Panc1 (cell line): ENCODE measurements at regions not wholly inside any gene's neighbourhood (a gene's known extent, or its start where the extent isn't known, plus 50 kb on each side); places are given as distances from the start of the nearest gene placed in this dataset.

Source experiments
- ATAC-seq: fragments of 200-7000 bp; cut with Tn5 transposase; 2 replicates; pipeline ENCODE4 v1.9.1; 2020; ENCODE audit warnings: mild to moderate bottlenecking, moderate library complexity
- BruUV-seq: library from RNA; stranded (reverse); fragments of 400-500 nt; replicated peaks from 2 replicates; lab custom pipeline; 2021; lab: Mats Ljungman, UMichigan
- CTCF ChIA-PET: fragments of 300-600 bp; sonication (Branson Sonifier 250); formaldehyde crosslinking; loops from one replicate; lab custom pipeline; 2022; ENCODE audit warnings: antibody characterized with exemption; lab: Charles Lee
- POLR2A ChIA-PET: fragments of 300-600 bp; sonication (Branson Sonifier 250); formaldehyde crosslinking; loops from one replicate; lab custom pipeline; 2022; ENCODE audit warnings: antibody characterized with exemption; lab: Charles Lee
- DNase-seq: peaks from one replicate; pipeline ENCODE4 v3.0.0-alpha.2; 2010; ENCODE audit warnings: low read depth, low spot score
- H3K27ac ChIP-seq: 2 replicates; pipeline ENCODE4 v1.5.1; 2011; ENCODE audit warnings: mild to moderate bottlenecking, low read length, inconsistent platforms
- H3K27me3 ChIP-seq: fragments of 200-500 bp; sonication (Bioruptor generic); 2 replicates; pipeline ENCODE4 v1.6.0; 2014; ENCODE audit warnings: low read length, inconsistent platforms; ENCODE audit not compliant: control insufficient read depth, insufficient read depth
- H3K36me3 ChIP-seq: fragments of 200-500 bp; sonication (Bioruptor generic); 2 replicates; pipeline ENCODE4 v1.5.1; 2014; ENCODE audit warnings: inconsistent platforms, mild to moderate bottlenecking, low read length, moderate library complexity; ENCODE audit not compliant: control insufficient read depth, insufficient read depth
- H3K4me1 ChIP-seq: 2 replicates; pipeline ENCODE4 v1.5.1; 2011; ENCODE audit warnings: inconsistent platforms, mild to moderate bottlenecking, low read length, moderate library complexity; ENCODE audit not compliant: control insufficient read depth, insufficient read depth
- H3K4me3 ChIP-seq, 2 experiments: 2 replicates each; pipeline ENCODE4 v1.5.1; 2011 to 2012; ENCODE audit warnings: low read depth in 2 of 2, low read length in 2 of 2, mild to moderate bottlenecking in 2 of 2, inconsistent platforms in 1 of 2, moderate library complexity in 1 of 2
- H3K9me3 ChIP-seq: fragments of 200-500 bp; sonication (Bioruptor generic); 2 replicates; pipeline ENCODE4 v1.5.1; 2014; ENCODE audit warnings: low read depth, mild to moderate bottlenecking, inconsistent platforms, low read length, moderate library complexity; ENCODE audit not compliant: control insufficient read depth, insufficient read depth
- POLR2AphosphoS5 ChIP-seq: IDR thresholded peaks from 2 replicates; pipeline ENCODE4 v1.6.1; 2012; ENCODE audit warnings: mild to moderate bottlenecking, low read depth, low read length, moderate library complexity
- REST ChIP-seq, 2 experiments: IDR thresholded peaks; 2 replicates each; pipeline ENCODE4 v1.6.1; 2011 to 2012; ENCODE audit warnings: low read depth in 2 of 2, control low read depth in 1 of 2, low read length in 1 of 2, mild to moderate bottlenecking in 1 of 2, moderate library complexity in 1 of 2; ENCODE audit not compliant: insufficient read depth in 1 of 2
- SIN3A ChIP-seq: IDR thresholded peaks from 2 replicates; pipeline ENCODE4 v1.6.1; 2012; ENCODE audit warnings: low read depth, mild to moderate bottlenecking, low read length, moderate library complexity, borderline replicate concordance; ENCODE audit not compliant: insufficient read depth
- TCF7L2 ChIP-seq: IDR thresholded peaks from 2 replicates; pipeline ENCODE4 v1.6.1; 2011; ENCODE audit warnings: mild to moderate bottlenecking, low read depth, low read length, inconsistent platforms
- in situ Hi-C: cut with HindIII; loops from 2 replicates; pipeline ENCODE4 v1.10.0; 2016; ENCODE audit warnings: low sequenced_read_pairs, low pct_unique_long_range_greater_than_20kb
- intact Hi-C: fragments of 100-400 bp; cut with micrococcal nuclease; formaldehyde crosslinking; loops from one replicate; pipeline ENCODE4 v1.10.0; 2022; ENCODE audit not compliant: unreplicated experiment
- TF ChIP-seq, protein P1 (sequence below): fragments of 450-650 bp; IDR thresholded peaks from 2 replicates; pipeline ENCODE4 v1.5.1; 2017; ENCODE audit warnings: mild to moderate bottlenecking

GRCh38 chr15:93415576-93415975, 326.6 kb upstream of the RGMA start:
- no TSS peak for BruUV-seq
- POLR2A ChIA-PET, result no interaction called here

GRCh38 chr15:93414576-93415231, 325.7 kb upstream of the RGMA start:
- no peak overlapping the region for H3K27ac ChIP-seq
- no peaks in the 10 kb centered on the region for H3K36me3 ChIP-seq
- no peaks in the 10 kb centered on the region for H3K4me1 ChIP-seq
- in situ Hi-C loops, result no loop called here
- no peak overlapping the region for H3K4me3 ChIP-seq
- no peaks in the 10 kb centered on the region; the same call in 1 of the 2 replicates for H3K27me3 ChIP-seq
- no TSS peak for BruUV-seq
- no peaks in the 10 kb centered on the region for H3K9me3 ChIP-seq
- intact Hi-C loops, result no loop called here
- TF ChIP-seq TCF7L2 (no peak), REST (IDR thresholded peaks at IDR 0.05; ENCODE audit: insufficient read depth in 1 of 2, low read depth in 2 of 2, low read length in 1 of 2) (no peak), SIN3A (no peak), POLR2AphosphoS5 (no peak)
- TF ChIP-seq, protein P1, sequence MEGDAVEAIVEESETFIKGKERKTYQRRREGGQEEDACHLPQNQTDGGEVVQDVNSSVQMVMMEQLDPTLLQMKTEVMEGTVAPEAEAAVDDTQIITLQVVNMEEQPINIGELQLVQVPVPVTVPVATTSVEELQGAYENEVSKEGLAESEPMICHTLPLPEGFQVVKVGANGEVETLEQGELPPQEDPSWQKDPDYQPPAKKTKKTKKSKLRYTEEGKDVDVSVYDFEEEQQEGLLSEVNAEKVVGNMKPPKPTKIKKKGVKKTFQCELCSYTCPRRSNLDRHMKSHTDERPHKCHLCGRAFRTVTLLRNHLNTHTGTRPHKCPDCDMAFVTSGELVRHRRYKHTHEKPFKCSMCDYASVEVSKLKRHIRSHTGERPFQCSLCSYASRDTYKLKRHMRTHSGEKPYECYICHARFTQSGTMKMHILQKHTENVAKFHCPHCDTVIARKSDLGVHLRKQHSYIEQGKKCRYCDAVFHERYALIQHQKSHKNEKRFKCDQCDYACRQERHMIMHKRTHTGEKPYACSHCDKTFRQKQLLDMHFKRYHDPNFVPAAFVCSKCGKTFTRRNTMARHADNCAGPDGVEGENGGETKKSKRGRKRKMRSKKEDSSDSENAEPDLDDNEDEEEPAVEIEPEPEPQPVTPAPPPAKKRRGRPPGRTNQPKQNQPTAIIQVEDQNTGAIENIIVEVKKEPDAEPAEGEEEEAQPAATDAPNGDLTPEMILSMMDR, result no peak
- ChIA-PET POLR2A (no interaction called here), CTCF (no interaction called here)
- DNase-seq (no peak), ATAC-seq (no peak)

More at GRCh38 chr15:93415576-93415975, 326.6 kb upstream of the RGMA start:
- intact Hi-C loops (no loop called here), in situ Hi-C loops (no loop called here)
- CTCF ChIA-PET, result no interaction called here
- TF ChIP-seq SIN3A, result no peak
- TF ChIP-seq POLR2AphosphoS5, result no peak
- TF ChIP-seq, protein P1, result no peak
- TF ChIP-seq REST (IDR thresholded peaks at IDR 0.05; ENCODE audit: insufficient read depth in 1 of 2, low read depth in 2 of 2, low read length in 1 of 2), result no peak
- TF ChIP-seq TCF7L2, result no peak
- H3K27ac ChIP-seq, result no peak overlapping the region
- no peaks in the 10 kb centered on the region for H3K9me3 ChIP-seq
- H3K27me3 ChIP-seq, result no peaks in the 10 kb centered on the region; the same call in 1 of the 2 replicates
- H3K4me3 ChIP-seq, result no peak overlapping the region
- H3K36me3 ChIP-seq, result no peaks in the 10 kb centered on the region
- no peak for ATAC-seq
- H3K4me1 ChIP-seq, result no peaks in the 10 kb centered on the region
- no peak for DNase-seq
